ENCODE measurements at regions not wholly inside any gene's neighbourhood (a gene's known extent, or its start where the extent isn't known, plus 50 kb on each side); places are given as distances from the start of the nearest gene placed in this dataset.
A peak's percentile ranks its signal among the peaks of the same experiment; 100 is the strongest.

GRCh38 chr20:56994006-56994405, 272.4 kb downstream of the BMP7 start:
- H3K27me3 ChIP-seq (ENCODE audit: insufficient read depth, low read length): peaks cover 13% of the 10 kb centered on the region; the same call in 1 of the 2 replicates
- H3K9me2 ChIP-seq (ENCODE audit: low read depth, low read length): no peaks in the 10 kb centered on the region
- H3K9me3 ChIP-seq (ENCODE audit: low read length): peaks cover 6% of the 10 kb centered on the region; the same call in 1 of the 2 replicates
- no peak overlapping the region for H3K9ac ChIP-seq (ENCODE audit: low read length)
- H3K36me3 ChIP-seq (ENCODE audit: insufficient read depth, low read length): no peaks in the 10 kb centered on the region
- no peak overlapping the region for H3K4me2 ChIP-seq (ENCODE audit: low read length)
- H3K4me3 ChIP-seq (ENCODE audit: low read depth, low read length, poor library complexity, severe bottlenecking): no peak overlapping the region
- H3K4me1 ChIP-seq (ENCODE audit: insufficient read depth, low read length, severe bottlenecking): no peaks in the 10 kb centered on the region
- TF ChIP-seq EZH2 (IDR thresholded peaks at IDR 0.05; ENCODE audit: borderline replicate concordance, low read length): no peak
- TF ChIP-seq, protein P1, sequence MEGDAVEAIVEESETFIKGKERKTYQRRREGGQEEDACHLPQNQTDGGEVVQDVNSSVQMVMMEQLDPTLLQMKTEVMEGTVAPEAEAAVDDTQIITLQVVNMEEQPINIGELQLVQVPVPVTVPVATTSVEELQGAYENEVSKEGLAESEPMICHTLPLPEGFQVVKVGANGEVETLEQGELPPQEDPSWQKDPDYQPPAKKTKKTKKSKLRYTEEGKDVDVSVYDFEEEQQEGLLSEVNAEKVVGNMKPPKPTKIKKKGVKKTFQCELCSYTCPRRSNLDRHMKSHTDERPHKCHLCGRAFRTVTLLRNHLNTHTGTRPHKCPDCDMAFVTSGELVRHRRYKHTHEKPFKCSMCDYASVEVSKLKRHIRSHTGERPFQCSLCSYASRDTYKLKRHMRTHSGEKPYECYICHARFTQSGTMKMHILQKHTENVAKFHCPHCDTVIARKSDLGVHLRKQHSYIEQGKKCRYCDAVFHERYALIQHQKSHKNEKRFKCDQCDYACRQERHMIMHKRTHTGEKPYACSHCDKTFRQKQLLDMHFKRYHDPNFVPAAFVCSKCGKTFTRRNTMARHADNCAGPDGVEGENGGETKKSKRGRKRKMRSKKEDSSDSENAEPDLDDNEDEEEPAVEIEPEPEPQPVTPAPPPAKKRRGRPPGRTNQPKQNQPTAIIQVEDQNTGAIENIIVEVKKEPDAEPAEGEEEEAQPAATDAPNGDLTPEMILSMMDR (IDR thresholded peaks at IDR 0.05; ENCODE audit: low read length): no peak
- no peak overlapping the region for H3K27ac ChIP-seq (ENCODE audit: low read depth, low read length, poor library complexity, severe bottlenecking)
- H4K20me1 ChIP-seq (ENCODE audit: insufficient read depth, low read length): no peaks in the 10 kb centered on the region
- no peaks in the 10 kb centered on the region for H3K79me2 ChIP-seq (ENCODE audit: insufficient read depth, low read length)
- no peaks in the 10 kb centered on the region for H3F3A ChIP-seq (ENCODE audit: insufficient read depth, low read length)
- no peak overlapping the region for H2AFZ ChIP-seq (ENCODE audit: low read length)

DNA sequence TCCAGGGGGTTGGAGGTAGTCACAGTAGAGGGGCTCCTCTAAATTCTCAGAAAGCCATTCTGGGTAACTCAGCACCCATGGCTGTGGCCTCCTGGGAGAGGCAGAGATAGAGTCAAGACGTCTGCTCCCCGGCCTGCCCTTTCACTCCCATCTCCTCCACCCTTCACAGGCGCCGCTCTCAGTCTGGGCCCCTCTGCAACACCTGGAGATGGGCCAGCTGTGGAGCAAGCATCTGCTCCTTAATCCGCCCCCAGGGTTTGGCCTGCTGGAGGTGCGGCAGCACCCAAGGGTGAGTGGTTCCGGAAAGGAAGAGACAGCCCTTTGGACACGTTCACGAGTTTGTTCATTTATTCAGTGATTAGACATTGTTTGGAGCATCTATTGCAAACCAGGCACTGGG, 271.3 kb downstream of the BMP7 start:
- Histone ChIP-seq H3K27me3 (ENCODE audit: insufficient read depth, low read length) (peaks cover 24% of the 10 kb centered on the region), H4K20me1 (ENCODE audit: insufficient read depth, low read length) (no peaks in the 10 kb centered on the region), H3F3A (ENCODE audit: insufficient read depth, low read length) (no peaks in the 10 kb centered on the region), H3K9me3 (ENCODE audit: low read length) (peaks cover 8% of the 10 kb centered on the region; the same call in 1 of the 2 replicates), H2AFZ (ENCODE audit: low read length) (no peak overlapping the region), H3K79me2 (ENCODE audit: insufficient read depth, low read length) (no peaks in the 10 kb centered on the region), H3K4me1 (ENCODE audit: insufficient read depth, low read length, severe bottlenecking) (no peaks in the 10 kb centered on the region), H3K27ac (ENCODE audit: low read depth, low read length, poor library complexity, severe bottlenecking) (no peak overlapping the region), H3K36me3 (ENCODE audit: insufficient read depth, low read length) (no peaks in the 10 kb centered on the region; the same call in 1 of the 2 replicates), H3K4me3 (ENCODE audit: low read depth, low read length, poor library complexity, severe bottlenecking) (no peak overlapping the region), H3K4me2 (ENCODE audit: low read length) (no peak overlapping the region), H3K9ac (ENCODE audit: low read length) (no peak overlapping the region), H3K9me2 (ENCODE audit: low read depth, low read length) (no peaks in the 10 kb centered on the region)
- TF ChIP-seq EZH2 (IDR thresholded peaks at IDR 0.05; ENCODE audit: borderline replicate concordance, low read length): no peak
- TF ChIP-seq, protein P1 (IDR thresholded peaks at IDR 0.05; ENCODE audit: low read length): no peak

DNA sequence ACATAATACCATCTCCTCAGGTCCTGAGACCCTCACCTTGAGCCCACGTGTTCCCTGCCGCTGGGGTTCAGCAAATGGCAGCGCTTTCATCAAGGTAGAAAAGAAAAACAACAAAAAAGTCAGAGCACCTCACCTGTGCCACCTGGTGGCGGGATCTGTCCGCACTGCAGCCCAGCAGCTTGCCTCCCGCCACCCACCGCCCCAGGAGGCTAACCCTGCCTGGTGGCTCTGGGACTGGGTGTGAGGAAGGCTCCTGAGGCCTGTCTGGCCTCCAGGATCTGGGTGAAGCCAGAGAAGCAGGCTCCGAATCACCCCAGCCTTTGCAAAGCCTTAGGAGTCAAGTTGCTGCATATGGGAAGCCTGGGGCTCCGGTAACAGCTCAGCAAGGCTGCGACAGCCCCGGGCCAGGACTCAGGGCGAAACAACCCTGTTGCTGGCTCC, 270.8 kb downstream of the BMP7 start:
- Histone ChIP-seq H3F3A (ENCODE audit: insufficient read depth, low read length) (no peaks in the 10 kb centered on the region), H3K79me2 (ENCODE audit: insufficient read depth, low read length) (no peaks in the 10 kb centered on the region), H3K4me3 (ENCODE audit: low read depth, low read length, poor library complexity, severe bottlenecking) (no peak overlapping the region), H3K4me1 (ENCODE audit: insufficient read depth, low read length, severe bottlenecking) (no peaks in the 10 kb centered on the region), H3K27ac (ENCODE audit: low read depth, low read length, poor library complexity, severe bottlenecking) (no peak overlapping the region), H3K4me2 (ENCODE audit: low read length) (no peak overlapping the region), H3K27me3 (ENCODE audit: insufficient read depth, low read length) (peaks cover 24% of the 10 kb centered on the region), H4K20me1 (ENCODE audit: insufficient read depth, low read length) (no peaks in the 10 kb centered on the region), H2AFZ (ENCODE audit: low read length) (no peak overlapping the region), H3K9me3 (ENCODE audit: low read length) (peaks cover 8% of the 10 kb centered on the region; the same call in 1 of the 2 replicates), H3K9me2 (ENCODE audit: low read depth, low read length) (no peaks in the 10 kb centered on the region), H3K36me3 (ENCODE audit: insufficient read depth, low read length) (no peaks in the 10 kb centered on the region; the same call in 1 of the 2 replicates), H3K9ac (ENCODE audit: low read length) (no peak overlapping the region)
- TF ChIP-seq, protein P1 (IDR thresholded peaks at IDR 0.05; ENCODE audit: low read length): peak; percentile 78
- TF ChIP-seq EZH2 (IDR thresholded peaks at IDR 0.05; ENCODE audit: borderline replicate concordance, low read length): no peak
